ENCODE measurements at regions not wholly inside any gene's neighbourhood (a gene's known extent, or its start where the extent isn't known, plus 50 kb on each side); places are given as distances from the start of the nearest gene placed in this dataset.

DNA sequence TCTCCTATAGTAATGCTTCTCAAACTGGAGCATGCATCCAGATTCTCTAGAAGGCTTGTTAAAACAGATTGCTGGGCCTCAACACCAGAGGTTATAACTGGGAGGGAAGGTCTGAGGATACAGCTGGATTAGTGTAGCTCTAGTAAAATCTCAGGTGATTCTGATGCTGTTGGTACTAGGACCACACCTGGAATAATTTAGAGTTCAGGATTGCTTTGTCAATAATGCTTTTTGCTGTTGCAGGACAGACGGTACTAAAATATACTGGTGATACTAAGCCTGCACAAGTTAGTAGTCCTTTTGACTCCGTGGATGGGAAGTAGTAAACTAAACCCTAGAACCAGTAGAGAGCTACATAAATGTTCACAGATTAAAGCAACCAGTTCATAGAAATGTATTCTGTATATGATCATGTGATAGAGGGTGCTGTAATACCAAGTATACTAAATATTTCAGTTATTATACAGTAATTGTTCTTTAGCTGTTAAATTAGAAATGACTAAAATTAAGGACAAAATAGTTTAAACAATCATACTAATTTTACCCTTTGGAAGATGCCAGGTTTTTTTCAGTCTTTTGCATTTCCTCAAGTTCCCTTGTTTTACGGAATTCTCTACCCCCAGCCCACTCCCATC, 258.2 kb upstream of the STARD13 start:
- TF ChIP-seq GATA3 (IDR thresholded peaks at IDR 0.05; ENCODE audit: low read depth, low read length) (no peak), GATA2 (IDR thresholded peaks at IDR 0.05; ENCODE audit: low read depth, low read length) (no peak)

DNA sequence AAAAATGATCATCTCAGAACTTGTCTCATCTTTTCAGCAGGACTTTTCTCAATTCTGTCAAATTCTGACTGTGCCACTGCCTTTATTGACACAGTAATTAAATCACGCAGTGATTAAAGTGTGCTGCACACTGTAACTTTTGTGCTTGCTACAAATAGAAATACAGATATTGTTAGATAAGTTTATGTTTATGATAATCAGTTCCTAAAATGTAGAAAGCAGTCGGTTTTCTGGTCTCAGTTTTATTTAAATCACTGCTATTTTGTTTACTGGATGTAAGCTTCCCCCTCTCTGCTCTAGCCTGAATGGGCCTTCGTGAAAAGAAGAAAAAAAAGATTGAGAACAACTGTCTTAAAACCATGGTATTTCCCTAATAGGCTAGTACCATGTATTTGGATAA, 258.8 kb upstream of the STARD13 start:
- no peak for TF ChIP-seq GATA2 (IDR thresholded peaks at IDR 0.05; ENCODE audit: low read depth, low read length)
- no peak for TF ChIP-seq GATA3 (IDR thresholded peaks at IDR 0.05; ENCODE audit: low read depth, low read length)

DNA sequence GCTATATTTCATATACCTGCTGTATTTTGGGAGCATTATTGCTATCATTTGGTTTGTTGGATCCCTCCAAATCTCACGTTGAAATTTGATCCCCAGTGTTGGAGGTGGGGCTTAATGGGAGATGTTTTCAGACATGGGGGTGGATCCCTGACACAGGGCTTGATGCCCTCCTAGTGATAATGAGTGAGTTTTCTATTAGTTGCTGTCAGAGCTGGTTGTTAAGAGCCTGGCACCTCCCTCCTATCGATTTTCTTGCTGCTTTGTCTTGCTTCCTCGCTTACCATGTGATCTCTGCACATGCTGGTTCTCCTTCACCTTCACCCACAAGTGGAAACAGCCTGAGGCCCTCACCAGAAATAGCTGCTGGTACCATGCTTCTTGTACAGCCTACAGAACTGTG, 259.9 kb upstream of the STARD13 start:
- TF ChIP-seq GATA2 (IDR thresholded peaks at IDR 0.05; ENCODE audit: low read depth, low read length) (no peak), GATA3 (IDR thresholded peaks at IDR 0.05; ENCODE audit: low read depth, low read length) (no peak)

DNA sequence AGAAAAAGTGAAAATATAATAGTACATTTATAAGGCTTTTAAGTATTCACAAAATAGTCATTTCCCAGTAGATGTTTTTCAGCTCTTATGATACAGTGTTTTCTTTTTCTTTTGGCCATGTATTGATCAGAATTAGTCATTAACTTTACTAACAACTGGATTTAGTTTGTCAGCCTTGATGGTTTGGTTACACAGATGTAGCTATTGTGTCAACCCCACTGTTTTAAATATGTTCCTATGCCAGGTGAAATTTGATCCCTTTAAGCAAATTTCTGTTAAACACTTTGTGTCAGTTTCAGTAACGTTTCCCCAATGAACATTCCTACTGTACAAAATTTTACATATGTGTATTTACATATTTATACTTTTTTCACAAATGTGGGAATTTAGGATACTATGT, 261.5 kb upstream of the STARD13 start:
- no peak for TF ChIP-seq GATA2 (IDR thresholded peaks at IDR 0.05; ENCODE audit: low read depth, low read length)
- no peak for TF ChIP-seq GATA3 (IDR thresholded peaks at IDR 0.05; ENCODE audit: low read depth, low read length)

DNA sequence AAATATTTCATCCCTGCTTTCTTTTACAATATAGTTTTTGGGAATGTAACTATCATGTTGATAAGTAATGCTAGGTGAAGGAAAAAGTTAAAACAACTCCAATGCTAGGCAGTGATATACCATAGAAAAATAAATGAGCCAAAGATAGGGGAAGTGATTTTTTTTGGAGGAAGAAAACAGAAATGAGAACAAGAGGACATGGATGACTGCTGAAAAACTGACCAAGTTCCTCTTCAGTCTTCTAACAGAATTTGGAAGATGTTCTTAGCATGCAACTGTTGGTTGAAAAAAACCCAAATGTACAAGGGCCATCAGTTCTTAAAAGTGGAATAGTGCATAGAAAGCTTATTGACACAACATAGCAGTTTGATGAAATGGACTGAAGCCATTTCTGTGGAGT, 262.5 kb upstream of the STARD13 start:
- TF ChIP-seq GATA2 (IDR thresholded peaks at IDR 0.05; ENCODE audit: low read depth, low read length) = no peak
- no peak for TF ChIP-seq GATA3 (IDR thresholded peaks at IDR 0.05; ENCODE audit: low read depth, low read length)

DNA sequence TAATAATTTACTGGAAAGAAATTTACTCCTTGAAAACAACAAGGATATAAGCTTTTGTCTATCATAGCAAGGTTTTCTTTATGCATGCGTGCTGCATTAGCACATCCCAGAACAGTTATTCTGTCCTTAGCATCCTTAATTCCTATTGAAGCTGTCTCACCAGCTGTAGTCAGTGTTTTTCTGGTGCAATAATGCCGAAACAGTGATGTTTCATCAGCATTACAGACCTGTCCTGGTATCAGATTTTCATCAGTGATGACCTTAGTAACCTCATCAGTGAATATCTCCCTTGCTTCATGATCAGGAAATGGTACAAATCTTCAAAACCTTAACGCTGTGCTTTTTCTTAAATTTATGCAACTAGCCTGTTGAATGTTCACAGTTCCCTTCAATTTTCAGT, 264.7 kb upstream of the STARD13 start:
- TF ChIP-seq GATA2 (IDR thresholded peaks at IDR 0.05; ENCODE audit: low read depth, low read length) = no peak
- TF ChIP-seq GATA3 (IDR thresholded peaks at IDR 0.05; ENCODE audit: low read depth, low read length) = no peak

DNA sequence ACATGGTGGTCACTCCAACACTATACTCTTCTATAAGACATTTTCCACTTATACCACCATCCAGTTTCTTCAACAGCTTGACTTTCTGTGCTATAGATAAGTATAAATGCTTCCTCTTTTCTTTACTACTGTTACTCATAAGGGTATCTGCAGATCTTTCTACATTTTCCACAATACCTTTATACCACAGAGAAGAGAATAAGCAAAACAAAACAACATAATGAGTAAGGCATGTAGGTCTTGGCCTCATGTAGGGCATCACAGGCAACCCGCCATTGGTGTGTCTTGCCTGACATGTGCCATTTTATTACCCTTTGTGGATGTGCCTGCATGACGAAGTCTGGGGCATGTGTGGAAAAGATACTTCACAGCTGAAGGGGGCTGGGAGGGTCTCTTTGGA, 265.3 kb upstream of the STARD13 start:
- TF ChIP-seq GATA2 (IDR thresholded peaks at IDR 0.05; ENCODE audit: low read depth, low read length) (no peak), GATA3 (IDR thresholded peaks at IDR 0.05; ENCODE audit: low read depth, low read length) (no peak)

DNA sequence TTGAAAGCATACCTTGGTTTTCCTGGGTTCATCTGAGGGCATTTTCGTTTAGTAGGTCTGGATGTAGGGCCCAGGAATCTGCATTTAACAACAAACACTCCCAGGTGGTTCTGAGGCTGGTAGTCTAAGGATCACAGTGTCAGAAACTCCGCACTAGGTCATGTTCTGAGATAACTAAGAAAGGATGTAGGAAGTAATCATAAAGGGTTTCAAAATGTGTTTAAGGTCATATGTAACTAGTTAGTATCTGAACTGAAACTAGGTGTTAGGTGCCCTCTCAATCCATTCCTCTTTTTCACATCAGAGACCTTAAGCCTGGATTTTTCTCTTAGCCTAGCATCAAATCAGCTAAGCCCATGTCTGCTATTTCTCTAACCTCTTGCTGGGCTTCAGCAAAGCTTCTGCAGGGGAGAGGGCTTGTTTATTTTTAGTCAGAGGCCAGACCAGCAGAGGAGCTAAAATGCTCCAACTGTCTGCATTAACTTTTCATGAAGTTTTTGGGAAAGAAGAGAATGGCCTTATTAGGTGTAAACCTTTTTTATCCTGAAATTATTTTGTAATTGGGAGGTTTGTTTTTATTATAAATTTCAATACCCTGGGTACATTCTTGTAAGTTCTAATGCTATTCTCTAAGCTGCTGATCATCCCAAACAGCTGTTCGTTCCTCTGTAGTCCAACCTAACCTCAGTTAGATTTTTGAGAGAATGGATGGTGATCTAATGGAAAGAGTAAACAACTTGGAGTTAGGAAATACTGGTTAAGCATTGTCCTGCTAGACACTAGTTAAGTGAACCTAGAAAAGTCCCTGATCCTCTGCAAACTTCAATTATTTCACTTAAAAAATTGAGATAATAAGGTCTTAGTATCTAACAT, 262.8 kb upstream of the RFC3 start:
- no peak for TF ChIP-seq GATA3 (IDR thresholded peaks at IDR 0.05; ENCODE audit: low read depth, low read length)
- no peak for TF ChIP-seq GATA2 (IDR thresholded peaks at IDR 0.05; ENCODE audit: low read depth, low read length)

DNA sequence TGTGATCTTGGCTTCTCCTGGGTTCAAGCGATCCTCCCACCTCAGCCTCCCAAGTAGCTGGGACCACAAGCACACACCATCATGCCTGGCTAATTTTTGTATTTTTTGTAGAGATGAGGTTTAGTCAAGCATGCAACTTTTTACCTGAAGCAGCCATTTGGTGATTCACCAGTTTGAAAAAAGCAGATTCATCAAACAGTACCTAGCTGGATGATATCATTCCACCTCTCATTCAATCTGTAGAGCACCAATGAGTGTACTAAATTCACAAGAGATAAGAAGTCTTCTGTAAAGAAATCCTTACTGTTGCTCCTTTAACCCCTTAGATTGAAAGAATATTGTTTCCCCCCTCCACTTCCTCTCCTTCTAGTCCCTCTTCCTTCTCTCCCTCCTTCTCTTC, 261.1 kb upstream of the RFC3 start:
- TF ChIP-seq GATA2 (IDR thresholded peaks at IDR 0.05; ENCODE audit: low read depth, low read length) (no peak), GATA3 (IDR thresholded peaks at IDR 0.05; ENCODE audit: low read depth, low read length) (no peak)

DNA sequence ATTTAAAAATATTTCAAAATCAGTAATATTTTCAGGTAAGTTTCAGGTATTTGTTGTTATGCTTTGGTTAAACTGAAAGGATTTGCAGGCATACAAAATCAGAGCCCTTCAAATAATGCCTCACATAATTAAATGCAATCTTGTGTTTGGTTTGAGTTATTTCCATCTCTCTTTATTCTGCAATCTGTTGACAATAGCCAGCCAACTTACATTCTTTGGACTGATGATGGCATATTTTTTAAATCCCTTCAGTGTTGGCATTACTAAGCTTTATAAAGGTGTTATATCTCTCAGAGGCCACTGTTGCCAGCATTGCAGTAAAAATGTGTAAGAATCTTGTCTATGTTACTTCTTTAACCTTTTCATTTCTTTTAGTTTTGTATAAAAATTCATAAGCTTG, 257.2 kb upstream of the RFC3 start:
- TF ChIP-seq GATA3 (IDR thresholded peaks at IDR 0.05; ENCODE audit: low read depth, low read length) (no peak), GATA2 (IDR thresholded peaks at IDR 0.05; ENCODE audit: low read depth, low read length) (no peak)

DNA sequence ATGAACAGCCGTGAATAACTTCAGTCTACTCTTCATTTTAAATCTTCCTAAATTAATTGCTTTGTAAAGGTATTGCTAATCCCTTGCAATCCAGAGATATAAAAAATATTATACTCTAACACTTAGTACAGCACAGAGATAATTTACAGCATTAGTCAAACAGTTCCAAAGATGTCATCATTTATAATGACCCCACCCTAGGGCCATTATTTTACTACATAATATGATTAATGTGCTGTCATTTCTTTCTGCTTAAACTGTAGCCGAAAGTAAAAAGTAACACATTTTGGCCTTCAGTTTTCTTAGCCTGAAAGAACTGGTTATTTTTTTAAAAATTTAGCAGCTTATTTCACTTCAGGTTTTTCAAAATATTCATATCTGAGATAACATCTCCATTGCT, 256.3 kb upstream of the RFC3 start:
- TF ChIP-seq GATA3 (IDR thresholded peaks at IDR 0.05; ENCODE audit: low read depth, low read length) (no peak), GATA2 (IDR thresholded peaks at IDR 0.05; ENCODE audit: low read depth, low read length) (no peak)

DNA sequence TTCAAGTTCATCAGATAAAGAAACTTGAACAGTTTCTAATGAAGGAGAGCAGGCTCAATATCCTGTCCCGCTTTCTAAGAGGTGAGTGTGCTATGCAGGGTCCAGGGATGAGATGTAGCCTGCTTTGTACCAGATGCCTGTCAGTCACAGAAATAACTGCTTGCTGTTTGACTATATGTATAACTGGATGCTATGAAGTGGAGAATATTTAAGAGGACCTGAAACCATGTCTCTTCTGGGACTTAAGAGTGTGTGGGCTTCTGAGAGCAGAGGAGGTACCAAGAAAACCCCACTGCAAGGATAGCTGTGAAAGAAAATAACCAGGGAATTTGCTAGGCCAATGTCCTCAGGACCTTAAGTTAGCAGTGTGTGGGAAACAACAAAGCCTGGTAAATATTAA, 246.3 kb upstream of the RFC3 start:
- TF ChIP-seq GATA2 (IDR thresholded peaks at IDR 0.05; ENCODE audit: low read depth, low read length) = no peak

DNA sequence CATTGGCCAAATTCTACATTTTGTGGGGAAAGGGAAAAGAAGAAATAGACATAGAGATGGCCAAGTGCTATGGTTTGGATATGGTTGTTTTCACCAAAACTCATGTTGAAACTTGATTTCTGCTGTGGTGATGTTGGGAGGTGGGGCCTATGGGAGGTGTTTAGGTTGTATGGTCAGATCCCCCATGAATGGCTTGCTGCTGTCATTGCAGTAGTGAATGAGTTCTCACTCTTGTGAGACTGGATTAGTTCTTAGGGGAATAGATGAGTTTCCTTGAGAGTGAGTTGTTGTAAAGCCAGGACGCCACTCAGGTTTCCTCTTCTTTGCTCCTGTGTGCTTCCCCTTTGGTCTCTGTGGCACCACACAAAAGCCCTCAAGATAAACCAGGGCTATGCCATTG, 242.6 kb upstream of the RFC3 start:
- TF ChIP-seq GATA3 (IDR thresholded peaks at IDR 0.05; ENCODE audit: low read depth, low read length) = no peak
- no peak for TF ChIP-seq GATA2 (IDR thresholded peaks at IDR 0.05; ENCODE audit: low read depth, low read length)

DNA sequence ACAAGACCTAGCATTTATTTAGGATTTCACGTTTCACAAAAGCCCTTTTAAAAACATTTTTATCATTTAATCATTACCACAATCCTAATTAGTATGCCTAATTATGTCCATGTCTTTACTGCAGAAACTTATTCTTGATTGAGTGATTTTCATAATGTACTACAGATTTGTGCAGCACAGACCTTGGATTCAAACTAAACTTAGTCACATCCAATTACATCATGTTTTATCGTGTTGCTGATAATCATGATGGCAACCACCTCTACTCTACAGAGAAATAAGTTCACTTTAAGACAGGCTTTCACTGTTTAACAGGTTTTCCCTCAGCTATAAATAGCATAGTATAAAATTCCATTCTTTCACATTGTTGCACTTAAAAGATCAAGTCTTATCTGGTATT, 240.9 kb upstream of the RFC3 start:
- TF ChIP-seq GATA2 (IDR thresholded peaks at IDR 0.05; ENCODE audit: low read depth, low read length) (no peak), GATA3 (IDR thresholded peaks at IDR 0.05; ENCODE audit: low read depth, low read length) (no peak)

DNA sequence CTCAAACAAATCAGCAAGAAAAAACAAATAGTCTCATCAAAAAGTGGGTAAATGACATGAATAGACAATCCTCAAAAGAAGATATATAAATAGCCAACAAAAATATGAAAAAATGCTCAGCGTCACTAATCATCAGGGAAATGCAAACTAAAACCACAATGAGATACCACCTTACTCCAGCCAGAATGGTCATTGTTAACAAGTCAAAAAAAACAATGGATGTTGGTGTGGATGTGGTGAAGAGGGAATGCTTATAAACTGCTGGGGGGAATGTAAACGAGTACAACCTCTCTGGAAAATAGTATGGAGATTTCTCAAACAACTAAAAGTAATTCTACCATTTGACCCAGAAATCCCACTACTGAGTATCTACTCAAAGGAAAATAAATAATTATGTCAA, 239.2 kb upstream of the RFC3 start:
- TF ChIP-seq GATA3 (IDR thresholded peaks at IDR 0.05; ENCODE audit: low read depth, low read length) (no peak), GATA2 (IDR thresholded peaks at IDR 0.05; ENCODE audit: low read depth, low read length) (no peak)
